ENCODE measurements at regions not wholly inside any gene's neighbourhood (a gene's known extent, or its start where the extent isn't known, plus 50 kb on each side); places are given as distances from the start of the nearest gene placed in this dataset.
A peak's percentile ranks its signal among the peaks of the same experiment; 100 is the strongest.

DNA sequence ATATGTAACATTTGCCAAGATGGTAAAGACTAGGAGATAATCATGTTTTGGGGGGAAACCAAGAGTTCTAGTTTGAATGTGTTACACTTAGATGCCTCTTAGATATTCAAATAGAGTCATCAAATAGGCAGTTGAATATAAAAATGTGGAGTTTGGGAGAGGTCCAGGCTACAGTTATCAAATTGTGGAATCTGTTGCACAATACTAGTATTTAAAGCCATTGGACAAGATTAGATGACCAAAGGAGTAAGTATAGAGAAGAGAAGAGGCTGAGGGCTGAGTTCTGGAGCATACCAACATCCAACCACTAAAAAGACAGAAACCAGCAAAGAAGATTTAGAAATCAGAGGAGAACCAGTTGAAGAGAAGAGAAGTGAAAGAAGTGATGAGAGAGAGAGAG is 72.7 kb downstream of the NAA11 start:
- no peak overlapping the region for H3K9ac ChIP-seq (ENCODE audit: insufficient read depth in 1 of 2, low read depth in 2 of 2, low read length in 2 of 2)
- ATAC-seq (no peak), FAIRE-seq (peak; percentile 65), DNase-seq (ENCODE audit: extremely low read depth in 1 of 4, low spot score in 3 of 4) (no peak)
- no peak overlapping the region for H2AFZ ChIP-seq (ENCODE audit: low read depth, low read length)
- H3K79me2 ChIP-seq (ENCODE audit: control insufficient read depth, insufficient read depth, low read length) = no peaks in the 10 kb centered on the region
- no peak overlapping the region for H3K4me2 ChIP-seq (ENCODE audit: insufficient read depth, low read length)
- H3K9me3 ChIP-seq (replicated peaks; ENCODE audit: control insufficient read depth, insufficient read depth, low read depth, low read length) = peaks cover under 1% of the 10 kb centered on the region; the same call in 1 of the 2 replicates
- no peaks in the 10 kb centered on the region for H3K27me3 ChIP-seq (ENCODE audit: control insufficient read depth in 2 of 2, insufficient read depth in 2 of 2, low read length in 2 of 2)
- no peaks in the 10 kb centered on the region for H4K20me1 ChIP-seq (replicated peaks; ENCODE audit: control insufficient read depth, insufficient read depth, low read length)
- POLR2A ChIA-PET = no interaction called here
- H3K4me3 ChIP-seq = no peak overlapping the region
- no peaks in the 10 kb centered on the region; the same call in 2 of the 3 replicates for H3K36me3 ChIP-seq (ENCODE audit: control insufficient read depth, insufficient read depth, low read length)
- TF ChIP-seq C11orf30 (IDR thresholded peaks at IDR 0.05; ENCODE audit: low read depth) (no peak), CEBPG (CRISPR knock-in tag; IDR thresholded peaks at IDR 0.05) (no peak), CEBPG (tag; conservative IDR thresholded peaks at IDR 0.05 in 1 of 2, IDR thresholded peaks at IDR 0.05 in 1 of 2) (peak; percentile 75 to 79), ZSCAN32 (CRISPR knock-in tag; IDR thresholded peaks at IDR 0.05) (no peak), CEBPB (tag; IDR thresholded peaks at IDR 0.05) (peak; percentile 89), ZNF57 (CRISPR knock-in tag; IDR thresholded peaks at IDR 0.05) (no peak), MIER1 (IDR thresholded peaks at IDR 0.05; ENCODE audit: low read depth) (no peak), PCBP1 (IDR thresholded peaks at IDR 0.05; ENCODE audit: low read depth, low read length, poor library complexity, severe bottlenecking) (no peak), SMAD4 (CRISPR knock-in tag; conservative IDR thresholded peaks at IDR 0.05) (no peak), SAFB2 (IDR thresholded peaks at IDR 0.05; ENCODE audit: borderline replicate concordance, low read depth, low read length, severe bottlenecking) (no peak), ZNF263 (CRISPR knock-in tag; IDR thresholded peaks at IDR 0.05; ENCODE audit: borderline replicate concordance) (no peak)
- TF ChIP-seq, protein P1, sequence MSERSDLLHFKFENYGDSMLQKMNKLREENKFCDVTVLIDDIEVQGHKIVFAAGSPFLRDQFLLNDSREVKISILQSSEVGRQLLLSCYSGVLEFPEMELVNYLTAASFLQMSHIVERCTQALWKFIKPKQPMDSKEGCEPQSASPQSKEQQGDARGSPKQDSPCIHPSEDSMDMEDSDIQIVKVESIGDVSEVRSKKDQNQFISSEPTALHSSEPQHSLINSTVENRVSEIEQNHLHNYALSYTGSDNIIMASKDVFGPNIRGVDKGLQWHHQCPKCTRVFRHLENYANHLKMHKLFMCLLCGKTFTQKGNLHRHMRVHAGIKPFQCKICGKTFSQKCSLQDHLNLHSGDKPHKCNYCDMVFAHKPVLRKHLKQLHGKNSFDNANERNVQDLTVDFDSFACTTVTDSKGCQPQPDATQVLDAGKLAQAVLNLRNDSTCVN (CRISPR knock-in tag; IDR thresholded peaks at IDR 0.05) = no peak
- CTCF ChIA-PET (ENCODE audit: low intra/inter-chr PET ratio) = no interaction called here
- in situ Hi-C loops (cut with MboI) = no loop called here
- BruUV-seq (replicated peaks) = no TSS peak
- no peaks in the 10 kb centered on the region; a peak in 1 of 5 replicates for H3K4me1 ChIP-seq (replicated peaks in 1 of 2; ENCODE audit: control insufficient read depth in 2 of 2, insufficient read depth in 2 of 2, low read length in 2 of 2)
- H3K9me1 ChIP-seq (ENCODE audit: control insufficient read depth, insufficient read depth, low read length) = peaks cover under 1% of the 10 kb centered on the region
- intact Hi-C loops (cut with micrococcal nuclease) = no loop called here
- H3K27ac ChIP-seq (ENCODE audit: extremely low read depth, low read depth, low read length) = no peak overlapping the region

Measured in K562 (cell line).